Activated CD4-positive, alpha-beta T cell treated with anti-CD3 and anti-CD28 coated beads for 36 hours (primary cell): ENCODE measurements at regions not wholly inside any gene's neighbourhood (a gene's known extent, or its start where the extent isn't known, plus 50 kb on each side); places are given as distances from the start of the nearest gene placed in this dataset.
A peak's percentile ranks its signal among the peaks of the same experiment; 100 is the strongest.

Experiments
- ATAC-seq: fragments of 200-7000 bp; cut with Tn5 transposase; one replicate; pipeline ENCODE4 v1.10.0; 2021; ENCODE audit warnings: mild to moderate bottlenecking, moderate library complexity
- CTCF ChIA-PET: fragments of 350-600 bp; sonication (Branson Sonifier 250); formaldehyde crosslinking; loops from one replicate; lab custom pipeline; 2021; ENCODE audit warnings: antibody characterized with exemption; lab: Charles Lee
- POLR2A ChIA-PET: fragments of 350-600 bp; sonication (Branson Sonifier 250); formaldehyde crosslinking; loops from one replicate; lab custom pipeline; 2021; ENCODE audit warnings: antibody characterized with exemption, inconsistent platforms; lab: Charles Lee
- DNase-seq: peaks from one replicate; pipeline ENCODE4 v3.0.0-alpha.2; 2020
- H3K27ac Mint-ChIP-seq: one replicate; pipeline ENCODE4 v1.8.0; 2021; ENCODE audit warnings: mixed read lengths
- H3K27me3 Mint-ChIP-seq: one replicate; pipeline ENCODE4 v1.8.0; 2021; ENCODE audit warnings: mixed read lengths
- H3K36me3 Mint-ChIP-seq: one replicate; pipeline ENCODE4 v1.8.0; 2021; ENCODE audit warnings: low read depth, mixed read lengths
- H3K4me1 Mint-ChIP-seq: one replicate; pipeline ENCODE4 v1.8.0; 2021; ENCODE audit warnings: mixed read lengths
- H3K4me3 Mint-ChIP-seq: one replicate; pipeline ENCODE4 v1.8.0; 2021; ENCODE audit warnings: mild to moderate bottlenecking, moderate library complexity, mixed read lengths
- H3K9me3 Mint-ChIP-seq: one replicate; pipeline ENCODE4 v1.8.0; 2021; ENCODE audit warnings: low read depth, mixed read lengths
- intact Hi-C, 2 experiments: fragments of 100-400 bp; cut with DNase I in 1 of 2; cut with micrococcal nuclease in 1 of 2; formaldehyde crosslinking; loops; one replicate each; pipeline versions ENCODE4 v1.14.2 to v1.15.1; 2022 to 2024; cut with DNase I, micrococcal nuclease

GRCh38 chr3:177371888-177372287 lies 174.6 kb upstream of the TBL1XR1 start:
- CTCF ChIA-PET, result interaction anchor here (0.6 to 1.2 kb wide), 2 partner anchors 11 to 255 kb away, joined by 3 read pairs; no protein-coding TSS in a partner anchor
- Mint-ChIP-seq H3K36me3 (no peaks in the 10 kb centered on the region), H3K4me1 (no peaks in the 10 kb centered on the region), H3K4me3 (no peak overlapping the region), H3K27ac (no peak overlapping the region), H3K27me3 (no peaks in the 10 kb centered on the region), H3K9me3 (no peaks in the 10 kb centered on the region)
- DNase-seq (no peak), ATAC-seq (no peak)
- POLR2A ChIA-PET, result no interaction called here
- intact Hi-C loops, result loop anchor here in 1 of 2 experiments (10.0 kb wide), 1 partner anchor 497 kb away; no protein-coding TSS in a partner anchor

DNA sequence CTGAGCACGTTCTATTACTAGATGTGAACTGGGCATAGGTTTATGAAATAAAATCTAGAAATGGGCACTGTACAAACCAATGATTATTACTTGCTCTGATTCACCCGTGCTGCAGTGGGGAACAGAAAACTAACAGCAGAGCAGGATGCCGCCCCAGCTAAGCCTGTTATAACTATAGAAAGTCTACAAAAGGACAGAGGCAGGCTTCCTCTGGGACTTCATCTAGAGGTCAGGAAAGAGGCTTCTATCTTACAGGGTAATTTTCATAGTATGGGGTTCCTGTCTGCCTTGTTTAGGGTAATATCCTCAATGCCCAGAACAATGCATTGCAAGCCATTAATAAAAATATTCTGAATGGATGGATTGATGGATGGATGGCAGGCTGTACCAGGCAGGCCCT lies 177.0 kb upstream of the TBL1XR1 start:
- H3K4me3 Mint-ChIP-seq, result no peak overlapping the region
- H3K4me1 Mint-ChIP-seq, result peaks cover 2% of the 10 kb centered on the region
- POLR2A ChIA-PET, result no interaction called here
- ATAC-seq (no peak), DNase-seq (no peak)
- no peaks in the 10 kb centered on the region for H3K27me3 Mint-ChIP-seq
- H3K36me3 Mint-ChIP-seq, result no peaks in the 10 kb centered on the region
- CTCF ChIA-PET, result interaction anchor here (0.6 to 0.9 kb wide), 2 partner anchors 13 to 51 kb away, joined by 3 read pairs; no protein-coding TSS in a partner anchor
- H3K9me3 Mint-ChIP-seq, result no peaks in the 10 kb centered on the region
- no peak overlapping the region for H3K27ac Mint-ChIP-seq
- intact Hi-C loops, result loop anchor here in 1 of 2 experiments (10.0 kb wide), 1 partner anchor 500 kb away; no protein-coding TSS in a partner anchor

DNA sequence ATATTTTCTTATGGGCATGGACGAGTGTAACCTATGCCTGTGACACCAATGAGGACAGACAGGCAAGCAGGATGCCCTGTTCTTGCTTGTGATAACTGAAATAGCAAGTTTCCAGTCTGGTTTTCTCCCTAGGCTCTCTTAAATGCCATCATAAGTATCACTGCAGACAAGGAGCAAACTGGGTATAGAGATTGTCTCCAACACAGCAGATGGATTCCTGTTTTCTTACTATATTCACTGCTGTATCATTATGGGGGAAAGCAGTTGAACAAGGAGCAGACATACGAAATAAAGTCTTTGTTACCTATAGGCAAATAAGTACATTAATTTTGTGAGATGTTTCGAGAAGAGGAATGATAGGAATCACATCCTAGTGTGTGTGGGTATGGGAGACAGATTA lies 178.0 kb upstream of the TBL1XR1 start:
- no peak for ATAC-seq
- intact Hi-C loops, result loop anchor here in 1 of 2 experiments (10.0 kb wide), 1 partner anchor 501 kb away; no protein-coding TSS in a partner anchor
- peaks cover 3% of the 10 kb centered on the region for H3K9me3 Mint-ChIP-seq
- H3K36me3 Mint-ChIP-seq, result no peaks in the 10 kb centered on the region
- no peak overlapping the region for H3K4me3 Mint-ChIP-seq
- CTCF ChIA-PET, result no interaction called here
- no peak overlapping the region for H3K27ac Mint-ChIP-seq
- POLR2A ChIA-PET, result interaction anchor here (0.6 to 0.7 kb wide), 2 partner anchors 10 to 92 kb away, joined by 5 read pairs; no protein-coding TSS in a partner anchor
- peaks cover 2% of the 10 kb centered on the region for H3K4me1 Mint-ChIP-seq
- no peaks in the 10 kb centered on the region for H3K27me3 Mint-ChIP-seq
- no peak for DNase-seq

DNA sequence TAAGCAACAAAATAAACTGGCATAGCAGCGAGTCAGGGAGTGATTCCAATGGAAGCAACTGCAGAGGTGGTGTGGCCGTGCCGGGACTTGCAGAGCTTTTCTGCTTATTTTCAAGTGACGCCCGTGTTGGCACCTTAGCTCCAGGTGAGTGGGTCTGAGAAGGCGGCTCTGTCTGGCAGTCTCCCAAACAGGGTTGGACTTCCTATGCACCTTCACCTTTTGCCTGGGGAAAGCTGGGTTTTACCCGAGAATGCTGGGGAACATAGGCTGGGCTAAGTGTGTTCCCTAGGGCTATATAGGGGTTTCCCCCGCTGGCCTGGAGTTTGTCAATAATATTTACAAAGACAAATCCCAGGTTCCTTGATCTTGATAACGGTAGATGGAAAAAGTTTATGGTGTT lies 179.9 kb upstream of the TBL1XR1 start:
- ChIA-PET POLR2A (no interaction called here), CTCF (interaction anchor here (1.0 kb wide), 1 partner anchor 412 kb away, joined by 3 read pairs; no protein-coding TSS in a partner anchor)
- intact Hi-C loops, result loop anchor here in 1 of 2 experiments (10.0 kb wide), 1 partner anchor 502 kb away; no protein-coding TSS in a partner anchor
- DNase-seq (no peak), ATAC-seq (no peak)
- H3K4me3 Mint-ChIP-seq, result no peak overlapping the region
- H3K27me3 Mint-ChIP-seq, result no peaks in the 10 kb centered on the region
- H3K36me3 Mint-ChIP-seq, result no peaks in the 10 kb centered on the region
- H3K9me3 Mint-ChIP-seq, result peaks cover 4% of the 10 kb centered on the region
- H3K4me1 Mint-ChIP-seq, result peaks cover 2% of the 10 kb centered on the region
- H3K27ac Mint-ChIP-seq, result no peak overlapping the region

- DNase-seq, result no peak
- H3K9me3 Mint-ChIP-seq, result peaks cover 4% of the 10 kb centered on the region
- ChIA-PET POLR2A (no interaction called here), CTCF (interaction anchor here (0.7 kb wide), 1 partner anchor 1273 kb away, joined by 3 read pairs; no protein-coding TSS in a partner anchor)
- no peak for ATAC-seq
- H3K4me1 Mint-ChIP-seq, result peaks cover 2% of the 10 kb centered on the region
- H3K27ac Mint-ChIP-seq, result no peak overlapping the region
- intact Hi-C loops, result loop anchor here in 1 of 2 experiments (10.0 kb wide), 1 partner anchor 503 kb away; no protein-coding TSS in a partner anchor
- no peak overlapping the region for H3K4me3 Mint-ChIP-seq
- no peaks in the 10 kb centered on the region for H3K27me3 Mint-ChIP-seq
- no peaks in the 10 kb centered on the region for H3K36me3 Mint-ChIP-seq
Observed at GRCh38 chr3:177378168-177378567, 180.9 kb upstream of the TBL1XR1 start.

GRCh38 chr3:177379045-177379444 lies 181.8 kb upstream of the TBL1XR1 start:
- ATAC-seq, result no peak
- ChIA-PET POLR2A (interaction anchor here (0.8 kb wide), 1 partner anchor 70 kb away, joined by 6 read pairs; no protein-coding TSS in a partner anchor), CTCF (interaction anchor here (0.7 to 0.8 kb wide), 2 partner anchors 9 to 1272 kb away, joined by 3 to 7 read pairs; no protein-coding TSS in a partner anchor)
- intact Hi-C loops, result loop anchor here in 1 of 2 experiments (10.0 kb wide), 1 partner anchor 504 kb away; no protein-coding TSS in a partner anchor
- Mint-ChIP-seq H3K27ac (no peak overlapping the region), H3K4me3 (no peak overlapping the region), H3K27me3 (no peaks in the 10 kb centered on the region), H3K36me3 (no peaks in the 10 kb centered on the region), H3K4me1 (peaks cover 2% of the 10 kb centered on the region), H3K9me3 (peaks cover 4% of the 10 kb centered on the region)
- DNase-seq, result no peak

DNA sequence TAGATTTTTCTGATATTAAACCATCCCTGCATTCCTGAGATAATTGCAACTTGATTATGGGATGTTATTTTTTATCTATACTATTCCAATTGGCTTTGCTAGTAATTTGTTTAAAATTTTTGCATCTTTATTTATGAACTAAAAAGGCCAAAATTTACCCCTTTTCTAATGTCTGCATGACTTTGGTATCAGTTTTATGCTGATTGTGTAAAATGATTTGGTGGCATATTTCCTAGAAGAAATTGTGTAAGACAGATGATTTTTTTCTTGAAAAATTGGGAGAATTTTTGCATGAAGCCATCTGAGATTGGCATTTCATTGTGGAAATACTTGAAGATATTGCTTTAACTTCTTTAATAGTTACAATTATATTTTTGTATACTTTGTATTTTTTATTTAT lies 183.8 kb upstream of the TBL1XR1 start:
- Mint-ChIP-seq H3K4me1 (peaks cover 6% of the 10 kb centered on the region), H3K27ac (no peak overlapping the region), H3K36me3 (no peaks in the 10 kb centered on the region), H3K9me3 (peaks cover 6% of the 10 kb centered on the region), H3K4me3 (no peak overlapping the region), H3K27me3 (no peaks in the 10 kb centered on the region)
- intact Hi-C loops, result no loop called here
- DNase-seq (no peak), ATAC-seq (no peak)
- ChIA-PET POLR2A (no interaction called here), CTCF (no interaction called here)

DNA sequence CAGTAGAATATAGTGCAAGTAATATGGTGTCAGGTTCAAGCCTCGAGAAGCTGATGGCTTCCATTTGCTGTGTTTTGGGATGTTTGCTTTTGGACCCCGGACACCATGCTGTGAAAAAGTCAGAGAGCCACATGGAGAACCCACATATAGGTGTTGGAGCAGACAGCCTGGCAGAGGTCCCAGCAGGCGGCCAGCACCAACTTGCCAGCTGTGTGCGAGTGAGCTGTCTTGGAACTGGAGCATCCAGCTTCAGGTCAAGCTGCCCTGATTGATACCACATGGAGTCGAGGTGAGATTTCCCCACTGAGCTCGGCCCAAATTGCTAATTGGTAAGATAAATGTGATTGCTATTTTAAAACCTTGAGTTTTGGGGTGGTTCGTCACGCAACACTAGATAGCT lies 185.7 kb upstream of the TBL1XR1 start:
- H3K9me3 Mint-ChIP-seq, result peaks cover 8% of the 10 kb centered on the region
- H3K27ac Mint-ChIP-seq, result no peak overlapping the region
- ChIA-PET POLR2A (interaction anchor here (0.6 to 1.3 kb wide), 2 partner anchors 23 to 236 kb away, joined by 3 to 5 read pairs; no protein-coding TSS in a partner anchor), CTCF (interaction anchor here (0.8 kb wide), 1 partner anchor 10 kb away, joined by 4 read pairs; no protein-coding TSS in a partner anchor)
- no peak overlapping the region for H3K4me3 Mint-ChIP-seq
- no peaks in the 10 kb centered on the region for H3K36me3 Mint-ChIP-seq
- intact Hi-C loops, result no loop called here
- no peak for ATAC-seq
- no peaks in the 10 kb centered on the region for H3K27me3 Mint-ChIP-seq
- peaks cover 6% of the 10 kb centered on the region for H3K4me1 Mint-ChIP-seq
- DNase-seq, result no peak

- intact Hi-C loops, result no loop called here
- no peak overlapping the region for H3K4me3 Mint-ChIP-seq
- no peak for ATAC-seq
Observed at GRCh38 chr3:177385186-177385585, 187.9 kb upstream of the TBL1XR1 start.

GRCh38 chr3:177385831-177386301 lies 188.6 kb upstream of the TBL1XR1 start:
- H3K4me3 Mint-ChIP-seq, result no peak overlapping the region
- H3K27me3 Mint-ChIP-seq, result no peaks in the 10 kb centered on the region
- ATAC-seq (peak; percentile 19), DNase-seq (no peak)
- no peak overlapping the region for H3K27ac Mint-ChIP-seq
- peaks cover 4% of the 10 kb centered on the region for H3K4me1 Mint-ChIP-seq
- POLR2A ChIA-PET, result interaction anchor here (0.6 kb wide), 1 partner anchor 10 kb away, joined by 5 read pairs; no protein-coding TSS in a partner anchor
- intact Hi-C loops, result no loop called here
- peaks cover 4% of the 10 kb centered on the region for H3K9me3 Mint-ChIP-seq
- H3K36me3 Mint-ChIP-seq, result no peaks in the 10 kb centered on the region
- CTCF ChIA-PET, result no interaction called here

More at GRCh38 chr3:177385186-177385585, 187.9 kb upstream of the TBL1XR1 start:
- DNase-seq, result no peak
- no peaks in the 10 kb centered on the region for H3K36me3 Mint-ChIP-seq
- peaks cover 4% of the 10 kb centered on the region for H3K4me1 Mint-ChIP-seq
- no peak overlapping the region for H3K27ac Mint-ChIP-seq
- POLR2A ChIA-PET, result interaction anchor here (0.5 kb wide), 1 partner anchor 374 kb away, joined by 3 read pairs; no protein-coding TSS in a partner anchor
- CTCF ChIA-PET, result no interaction called here
- peaks cover 7% of the 10 kb centered on the region for H3K9me3 Mint-ChIP-seq
- H3K27me3 Mint-ChIP-seq, result no peaks in the 10 kb centered on the region

DNA sequence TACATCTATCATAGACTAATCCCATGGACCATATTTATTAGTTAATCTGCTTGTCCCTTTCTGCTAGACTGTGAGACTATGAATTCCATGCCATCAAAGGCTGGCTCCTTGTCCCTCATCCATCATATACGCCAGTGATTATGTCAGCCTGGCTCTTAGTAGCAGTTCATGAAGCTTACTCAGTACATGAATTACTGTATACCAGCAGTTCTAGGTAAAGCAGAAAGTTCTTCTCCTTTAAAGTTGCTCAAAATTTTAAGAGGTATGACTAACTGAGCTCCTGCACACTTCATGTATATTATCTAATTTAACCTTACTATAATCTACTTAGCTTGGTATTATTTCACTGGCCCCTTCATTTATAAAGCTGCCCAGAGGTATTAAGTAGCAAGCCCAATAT lies 190.9 kb upstream of the TBL1XR1 start:
- H3K36me3 Mint-ChIP-seq, result no peaks in the 10 kb centered on the region
- peaks cover 4% of the 10 kb centered on the region for H3K9me3 Mint-ChIP-seq
- ChIA-PET POLR2A (interaction anchor here (1.0 kb wide), 1 partner anchor 27 kb away, joined by 4 read pairs; no protein-coding TSS in a partner anchor), CTCF (interaction anchor here (0.8 kb wide), 1 partner anchor 9 kb away, joined by 7 read pairs; no protein-coding TSS in a partner anchor)
- no peaks in the 10 kb centered on the region for H3K27me3 Mint-ChIP-seq
- no peak overlapping the region for H3K27ac Mint-ChIP-seq
- ATAC-seq (peak; percentile 73), DNase-seq (no peak)
- peaks cover 4% of the 10 kb centered on the region for H3K4me1 Mint-ChIP-seq
- intact Hi-C loops, result no loop called here
- H3K4me3 Mint-ChIP-seq, result no peak overlapping the region
